ENCODE measurements at regions not wholly inside any gene's neighbourhood (a gene's known extent, or its start where the extent isn't known, plus 50 kb on each side); places are given as distances from the start of the nearest gene placed in this dataset.
"Not testable (repeated sequence)": the region's sequence is repeated elsewhere in the genome, so short reads cannot be mapped to it uniquely, and the experiment has no call there.

DNA sequence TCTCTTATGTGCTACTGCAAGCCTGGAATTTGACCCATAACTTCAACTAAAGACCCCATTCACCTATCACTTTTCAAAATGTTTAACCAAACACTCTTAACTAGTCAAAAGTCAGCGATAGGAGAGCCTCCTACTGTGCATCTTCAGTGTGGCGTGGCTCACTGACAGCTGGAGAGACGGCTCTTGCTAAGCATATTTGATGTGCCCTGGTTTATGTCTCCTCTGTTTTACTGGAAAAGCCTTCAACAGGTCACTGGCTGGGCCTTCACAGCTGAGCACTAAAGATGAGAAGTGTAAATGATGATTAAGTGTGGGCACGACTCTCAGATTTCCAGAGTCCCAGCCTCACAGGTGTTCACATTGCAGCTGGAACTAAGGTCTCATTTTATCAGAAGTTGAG is 472.1 kb downstream of the SEMA3D start:
- intact Hi-C loops (cut with DNase I), result no loop called here
- H3K36me3 ChIP-seq, result no peaks in the 10 kb centered on the region

DNA sequence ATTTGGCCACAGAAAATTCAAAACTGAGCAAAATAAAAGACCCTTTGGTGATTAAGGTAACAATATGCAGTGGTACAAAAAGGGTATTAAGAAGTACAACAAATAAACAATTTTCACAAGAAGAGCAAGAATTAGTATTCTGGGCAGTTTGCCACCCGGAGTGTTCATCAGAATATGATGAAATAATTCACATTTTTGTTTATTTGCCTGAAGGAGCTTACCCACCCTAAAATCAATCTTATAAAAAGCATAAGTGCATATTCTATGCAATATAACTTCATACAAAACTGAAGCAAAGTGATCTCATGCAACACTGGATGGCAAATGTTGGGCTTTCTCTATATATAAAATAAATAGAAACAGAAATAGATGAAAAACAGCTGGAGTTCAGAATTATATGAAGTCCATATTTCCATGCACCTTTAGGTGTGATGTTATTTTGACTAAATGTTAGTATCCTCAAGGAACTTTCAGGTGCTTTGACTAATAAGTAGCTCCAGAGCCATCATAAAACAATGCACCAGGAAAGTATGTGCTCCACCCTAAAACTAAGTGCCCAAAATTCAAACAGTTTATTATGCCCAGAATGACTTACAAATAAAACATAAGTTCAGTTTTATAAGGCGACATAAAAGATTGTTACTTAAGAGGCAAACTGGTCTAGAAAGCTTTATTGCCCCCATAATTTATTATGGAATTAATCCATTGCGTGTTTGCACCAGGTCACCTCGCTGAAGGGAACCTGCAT is 474.3 kb downstream of the SEMA3D start:
- Histone ChIP-seq H3K9me3 (no peaks in the 10 kb centered on the region), H3K4me1 (no peaks in the 10 kb centered on the region), H3K4me3 (no peak overlapping the region), H3K36me3 (no peaks in the 10 kb centered on the region), H3K27ac (no peak overlapping the region), H3K27me3 (no peaks in the 10 kb centered on the region)
- 93 to 97% (median 95%) methylated on average over 4 of the region's 4 CpGs for WGBS, 4 donors
- DNase-seq, result no peak
- intact Hi-C loops (cut with DNase I), result no loop called here
- ATAC-seq, result no peak
- TF ChIP-seq, protein P1, sequence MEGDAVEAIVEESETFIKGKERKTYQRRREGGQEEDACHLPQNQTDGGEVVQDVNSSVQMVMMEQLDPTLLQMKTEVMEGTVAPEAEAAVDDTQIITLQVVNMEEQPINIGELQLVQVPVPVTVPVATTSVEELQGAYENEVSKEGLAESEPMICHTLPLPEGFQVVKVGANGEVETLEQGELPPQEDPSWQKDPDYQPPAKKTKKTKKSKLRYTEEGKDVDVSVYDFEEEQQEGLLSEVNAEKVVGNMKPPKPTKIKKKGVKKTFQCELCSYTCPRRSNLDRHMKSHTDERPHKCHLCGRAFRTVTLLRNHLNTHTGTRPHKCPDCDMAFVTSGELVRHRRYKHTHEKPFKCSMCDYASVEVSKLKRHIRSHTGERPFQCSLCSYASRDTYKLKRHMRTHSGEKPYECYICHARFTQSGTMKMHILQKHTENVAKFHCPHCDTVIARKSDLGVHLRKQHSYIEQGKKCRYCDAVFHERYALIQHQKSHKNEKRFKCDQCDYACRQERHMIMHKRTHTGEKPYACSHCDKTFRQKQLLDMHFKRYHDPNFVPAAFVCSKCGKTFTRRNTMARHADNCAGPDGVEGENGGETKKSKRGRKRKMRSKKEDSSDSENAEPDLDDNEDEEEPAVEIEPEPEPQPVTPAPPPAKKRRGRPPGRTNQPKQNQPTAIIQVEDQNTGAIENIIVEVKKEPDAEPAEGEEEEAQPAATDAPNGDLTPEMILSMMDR (IDR thresholded peaks at IDR 0.05), result no peak
- no peak for TF ChIP-seq POLR2A (IDR thresholded peaks at IDR 0.05)

More for the DNA sequence above, 472.1 kb downstream of the SEMA3D start:
- Histone ChIP-seq H3K4me1 (no peaks in the 10 kb centered on the region), H3K4me3 (no peak overlapping the region), H3K9me3 (no peaks in the 10 kb centered on the region), H3K27ac (no peak overlapping the region), H3K27me3 (no peaks in the 10 kb centered on the region)
- WGBS, 4 donors, result 45 to 53% (median 50%) methylated on average over 4 of the region's 4 CpGs
- DNase-seq (no peak), ATAC-seq (no peak)
- TF ChIP-seq, protein P1 (IDR thresholded peaks at IDR 0.05), result no peak
- no peak for TF ChIP-seq POLR2A (IDR thresholded peaks at IDR 0.05)

DNA sequence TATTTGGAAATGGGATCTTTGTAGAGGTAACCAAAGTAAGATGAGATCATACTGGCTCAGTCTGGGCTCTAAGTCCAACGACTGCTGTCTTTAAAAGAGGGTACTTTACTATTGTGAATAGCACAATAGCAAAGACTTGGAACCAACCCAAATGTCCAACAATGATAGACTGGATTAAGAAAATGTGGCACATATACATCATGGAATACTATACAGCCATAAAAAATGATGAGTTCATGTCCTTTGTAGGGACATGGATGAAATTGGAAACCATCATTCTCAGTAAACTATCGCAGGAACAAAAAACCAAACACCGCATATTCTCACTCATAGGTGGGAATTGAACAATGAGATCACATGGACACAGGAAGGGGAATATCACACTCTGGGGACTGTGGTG is 476.3 kb downstream of the SEMA3D start:
- intact Hi-C loops (cut with DNase I); DNase-seq; H3K4me1 ChIP-seq; H3K27ac ChIP-seq; H3K36me3 ChIP-seq; H3K9me3 ChIP-seq; H3K27me3 ChIP-seq; ATAC-seq; H3K4me3 ChIP-seq: not testable (repeated sequence)
- 81 to 95% (median 90%) methylated on average over 1 to 2 of the region's 3 CpGs for WGBS, 4 donors

DNA sequence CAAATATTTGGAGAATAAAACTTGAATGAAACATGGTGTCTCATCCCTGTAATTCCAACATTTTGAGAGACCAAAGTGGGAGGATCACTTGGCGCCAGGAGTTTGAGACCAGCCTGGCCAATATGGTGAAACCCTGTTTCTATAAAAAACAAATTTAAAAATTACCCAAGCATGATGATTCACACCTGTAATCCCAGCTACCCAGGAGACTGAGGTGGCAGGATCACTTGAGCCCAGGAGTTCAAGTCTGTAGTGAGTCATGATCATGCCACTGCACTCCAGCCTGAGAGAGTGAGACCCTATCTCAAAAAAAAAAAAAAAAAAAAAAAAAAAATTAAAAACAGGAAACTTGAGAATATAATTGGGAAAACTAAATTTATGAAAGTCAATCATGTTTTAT is 481.1 kb downstream of the SEMA3D start:
- intact Hi-C loops (cut with DNase I), result no loop called here
- 90 to 98% (median 98%) methylated on average over 1 of the region's 1 CpG for WGBS, 4 donors
- Histone ChIP-seq H3K9me3 (no peaks in the 10 kb centered on the region), H3K27ac (no peak overlapping the region), H3K4me3 (no peak overlapping the region), H3K27me3 (no peaks in the 10 kb centered on the region), H3K4me1 (no peaks in the 10 kb centered on the region), H3K36me3 (no peaks in the 10 kb centered on the region)
- ATAC-seq (no peak), DNase-seq (no peak)
- TF ChIP-seq POLR2A (IDR thresholded peaks at IDR 0.05), result no peak
- TF ChIP-seq, protein P1 (IDR thresholded peaks at IDR 0.05), result no peak

DNA sequence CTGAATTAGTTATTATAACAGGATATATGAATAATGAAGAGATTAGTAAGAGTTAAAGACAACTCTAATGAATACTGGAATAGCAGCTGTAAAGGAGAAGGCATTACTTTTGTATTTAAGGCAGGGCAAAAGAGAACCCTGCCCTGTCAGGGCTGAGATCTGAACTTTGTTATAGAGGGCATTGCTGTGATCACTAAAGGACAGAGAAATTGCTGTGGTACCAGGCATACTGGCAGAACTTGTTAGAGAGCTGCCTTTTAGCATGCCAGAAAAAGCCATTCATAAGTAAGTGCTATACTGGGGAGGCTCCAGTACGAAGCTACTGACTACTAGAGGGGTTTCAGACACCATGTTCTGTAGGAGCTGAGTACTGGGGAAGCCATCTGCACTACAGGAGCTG is 481.8 kb downstream of the SEMA3D start:
- no peaks in the 10 kb centered on the region for H3K4me1 ChIP-seq
- 88 to 100% (median 89%) methylated on average over 1 of the region's 1 CpG for WGBS, 4 donors
- no peak for ATAC-seq
- H3K4me3 ChIP-seq, result no peak overlapping the region
- H3K27me3 ChIP-seq, result no peaks in the 10 kb centered on the region
- no peak for TF ChIP-seq POLR2A (IDR thresholded peaks at IDR 0.05)
- TF ChIP-seq, protein P1 (IDR thresholded peaks at IDR 0.05), result no peak
- H3K36me3 ChIP-seq, result no peaks in the 10 kb centered on the region
- no peaks in the 10 kb centered on the region for H3K9me3 ChIP-seq
- intact Hi-C loops (cut with DNase I), result no loop called here
- DNase-seq, result no peak
- H3K27ac ChIP-seq, result no peak overlapping the region
